ENCODE measurements at regions not wholly inside any gene's neighbourhood (a gene's known extent, or its start where the extent isn't known, plus 50 kb on each side); places are given as distances from the start of the nearest gene placed in this dataset.
A peak's percentile ranks its signal among the peaks of the same experiment; 100 is the strongest.

GRCh38 chr6:166057431-166057830 is 110.2 kb downstream of the TBXT start:
- no peak for TF ChIP-seq EP300 (IDR thresholded peaks at IDR 0.05)
- no peak overlapping the region for H3K4me3 ChIP-seq
- H3K36me3 ChIP-seq, result no peaks in the 10 kb centered on the region
- DNase-seq (ENCODE audit: extremely low spot score), result no peak
- peak overlapping the region in 2 of 4 donors; percentile 13 to 15 for H3K27ac ChIP-seq (replicated peaks in 1 of 4)
- WGBS, result 43% methylated on average over 2 of the region's 2 CpGs
- no peaks in the 10 kb centered on the region for H3K27me3 ChIP-seq
- intact Hi-C loops (cut with DNase I), result no loop called here
- H3K9me3 ChIP-seq, result peaks cover 0 to 18% (median 13%) of the 10 kb centered on the region in 4 donors
- peaks cover 0 to 28% (median 14%) of the 10 kb centered on the region in 4 donors for H3K4me1 ChIP-seq

GRCh38 chr6:166056637-166057036 is 111.0 kb downstream of the TBXT start:
- no peaks in the 10 kb centered on the region for H3K36me3 ChIP-seq
- no peak for DNase-seq (ENCODE audit: extremely low spot score)
- H3K4me1 ChIP-seq, result peaks cover 0 to 28% (median 14%) of the 10 kb centered on the region in 4 donors
- H3K4me3 ChIP-seq, result no peak overlapping the region
- H3K27me3 ChIP-seq, result no peaks in the 10 kb centered on the region
- peaks cover 0 to 20% (median 16%) of the 10 kb centered on the region in 4 donors for H3K9me3 ChIP-seq
- 46% methylated on average over 4 of the region's 4 CpGs for WGBS
- H3K27ac ChIP-seq (replicated peaks in 1 of 4), result peak overlapping the region in 1 of 4 donors; percentile 13
- TF ChIP-seq POLR2AphosphoS5 (IDR thresholded peaks at IDR 0.05), result peak in 1 of 2 donors; percentile 50
- TF ChIP-seq EP300 (IDR thresholded peaks at IDR 0.05), result no peak
- intact Hi-C loops (cut with DNase I), result no loop called here

- Histone ChIP-seq H3K27ac (replicated peaks in 1 of 4) (no peak overlapping the region), H3K9me3 (peaks cover 0 to 25% (median 16%) of the 10 kb centered on the region in 4 donors), H3K4me3 (no peak overlapping the region), H3K36me3 (no peaks in the 10 kb centered on the region), H3K4me1 (peaks cover 0 to 28% (median 14%) of the 10 kb centered on the region in 4 donors), H3K27me3 (no peaks in the 10 kb centered on the region)
- TF ChIP-seq CTCF (IDR thresholded peaks at IDR 0.05), result no peak
- no peak for TF ChIP-seq POLR2AphosphoS5 (IDR thresholded peaks at IDR 0.05)
- TF ChIP-seq EP300 (IDR thresholded peaks at IDR 0.05), result no peak
- no peak for TF ChIP-seq POLR2A (IDR thresholded peaks at IDR 0.05; ENCODE audit: low read depth)
- intact Hi-C loops (cut with DNase I), result no loop called here
- WGBS, result 87% methylated on average over 5 of the region's 5 CpGs
- no peak for DNase-seq (ENCODE audit: extremely low spot score)
Observed at GRCh38 chr6:166055801-166056200, 111.8 kb downstream of the TBXT start.

GRCh38 chr6:166052837-166053236 is 114.8 kb downstream of the TBXT start:
- no peak for TF ChIP-seq POLR2A (IDR thresholded peaks at IDR 0.05; ENCODE audit: low read depth)
- TF ChIP-seq CTCF (IDR thresholded peaks at IDR 0.05), result no peak
- no peak for TF ChIP-seq POLR2AphosphoS5 (IDR thresholded peaks at IDR 0.05)
- DNase-seq (ENCODE audit: extremely low spot score), result no peak
- Histone ChIP-seq H3K27ac (replicated peaks in 1 of 4) (no peak overlapping the region), H3K9me3 (peaks cover 0 to 25% (median 16%) of the 10 kb centered on the region in 4 donors), H3K4me1 (peaks cover 0 to 20% (median 8%) of the 10 kb centered on the region in 4 donors), H3K36me3 (no peaks in the 10 kb centered on the region), H3K27me3 (no peaks in the 10 kb centered on the region), H3K4me3 (no peak overlapping the region)
- intact Hi-C loops (cut with DNase I), result no loop called here

GRCh38 chr6:166050559-166050958 is 117.1 kb downstream of the TBXT start:
- H3K9me3 ChIP-seq, result peaks cover 0 to 25% (median 16%) of the 10 kb centered on the region in 4 donors
- peaks cover 0 to 15% (median 10%) of the 10 kb centered on the region in 4 donors for H3K4me1 ChIP-seq
- no peak overlapping the region for H3K27ac ChIP-seq (replicated peaks in 1 of 4)
- no peak for DNase-seq (ENCODE audit: extremely low spot score)
- no peaks in the 10 kb centered on the region for H3K27me3 ChIP-seq
- intact Hi-C loops (cut with DNase I), result no loop called here
- H3K36me3 ChIP-seq, result no peaks in the 10 kb centered on the region
- WGBS, result 80% methylated on average over 4 of the region's 4 CpGs
- no peak for TF ChIP-seq CTCF (IDR thresholded peaks at IDR 0.05)
- TF ChIP-seq POLR2AphosphoS5 (IDR thresholded peaks at IDR 0.05), result no peak
- TF ChIP-seq POLR2A (IDR thresholded peaks at IDR 0.05; ENCODE audit: low read depth), result no peak
- no peak for TF ChIP-seq EP300 (IDR thresholded peaks at IDR 0.05)
- H3K4me3 ChIP-seq, result no peak overlapping the region

- TF ChIP-seq POLR2A (IDR thresholded peaks at IDR 0.05; ENCODE audit: low read depth) (no peak), POLR2AphosphoS5 (IDR thresholded peaks at IDR 0.05) (no peak), CTCF (IDR thresholded peaks at IDR 0.05) (no peak), EP300 (IDR thresholded peaks at IDR 0.05) (no peak)
- no peak for DNase-seq (ENCODE audit: extremely low spot score)
- WGBS, result 92% methylated on average over 1 of the region's 1 CpG
- H3K27ac ChIP-seq (replicated peaks in 1 of 4), result peak overlapping the region; percentile 28 to 66 (median 56)
- peaks cover 0 to 6% (median 0%) of the 10 kb centered on the region in 4 donors for H3K9me3 ChIP-seq
- no peaks in the 10 kb centered on the region for H3K27me3 ChIP-seq
- H3K4me1 ChIP-seq, result peaks cover 0 to 21% (median 14%) of the 10 kb centered on the region in 4 donors
- intact Hi-C loops (cut with DNase I), result no loop called here
- H3K4me3 ChIP-seq, result no peak overlapping the region
- H3K36me3 ChIP-seq, result no peaks in the 10 kb centered on the region
Observed at GRCh38 chr6:166046982-166047381, 120.7 kb downstream of the TBXT start.

Measured in esophagus muscularis mucosa (tissue), 4 donors.